ENCODE measurements at regions not wholly inside any gene's neighbourhood (a gene's known extent, or its start where the extent isn't known, plus 50 kb on each side); places are given as distances from the start of the nearest gene placed in this dataset.

- no peak overlapping the region for H3K9ac ChIP-seq (ENCODE audit: low read length)
- H3K36me3 ChIP-seq (ENCODE audit: control insufficient read depth, insufficient read depth, low read length): no peaks in the 10 kb centered on the region
- H2BK120ac ChIP-seq (ENCODE audit: low read depth, low read length): no peak overlapping the region
- no peak for DNase-seq
- H3K27ac ChIP-seq (ENCODE audit: low read depth, low read length): no peak overlapping the region
- no peak overlapping the region for H3K56ac ChIP-seq (ENCODE audit: low read length)
- no peak overlapping the region for H4K5ac ChIP-seq (ENCODE audit: low read length)
- H3K18ac ChIP-seq (ENCODE audit: low read length): no peak overlapping the region
- H4K8ac ChIP-seq (ENCODE audit: low read depth, low read length): no peak overlapping the region
- no peak overlapping the region for H3K4me2 ChIP-seq (ENCODE audit: low read length)
- H3K27me3 ChIP-seq (ENCODE audit: insufficient read depth, low read length, poor library complexity): no peaks in the 10 kb centered on the region
- no peak overlapping the region for H2BK5ac ChIP-seq (ENCODE audit: low read length)
- H2AK5ac ChIP-seq (ENCODE audit: low read length): no peak overlapping the region
- no peak overlapping the region for H3K4ac ChIP-seq (ENCODE audit: low read depth, low read length)
- H2BK15ac ChIP-seq (replicated peaks; ENCODE audit: low read depth): peak overlapping the region; percentile 60
- H3K23ac ChIP-seq (ENCODE audit: low read length): no peak overlapping the region
- H3K4me1 ChIP-seq (ENCODE audit: control insufficient read depth, low read depth, low read length): no peaks in the 10 kb centered on the region
- H3K4me3 ChIP-seq (ENCODE audit: low read length): no peak overlapping the region
- no peaks in the 10 kb centered on the region for H3K79me1 ChIP-seq (ENCODE audit: low read length)
- WGBS (ENCODE audit: extremely low coverage, insufficient coverage, low lambda C conversion rate): no CpG with 5 or more reads among the region's 1 CpG
- no peaks in the 10 kb centered on the region for H3K79me2 ChIP-seq (ENCODE audit: control insufficient read depth, insufficient read depth, low read length)
These were observed 67.1 kb upstream of the AKAP13 start for GRCh38 chr15:85313339-85313738.

- Histone ChIP-seq H2BK15ac (replicated peaks; ENCODE audit: low read depth) (no peak overlapping the region), H2AK5ac (ENCODE audit: low read length) (no peak overlapping the region), H3K4me1 (ENCODE audit: control insufficient read depth, low read depth, low read length) (no peaks in the 10 kb centered on the region), H3K23ac (ENCODE audit: low read length) (no peak overlapping the region), H3K56ac (ENCODE audit: low read length) (no peak overlapping the region), H3K27ac (ENCODE audit: low read depth, low read length) (no peak overlapping the region), H4K8ac (ENCODE audit: low read depth, low read length) (no peak overlapping the region), H3K79me1 (ENCODE audit: low read length) (no peaks in the 10 kb centered on the region), H4K5ac (ENCODE audit: low read length) (no peak overlapping the region), H3K27me3 (ENCODE audit: insufficient read depth, low read length, poor library complexity) (no peaks in the 10 kb centered on the region), H3K4me2 (ENCODE audit: low read length) (no peak overlapping the region), H2BK120ac (ENCODE audit: low read depth, low read length) (no peak overlapping the region), H3K79me2 (ENCODE audit: control insufficient read depth, insufficient read depth, low read length) (no peaks in the 10 kb centered on the region), H2BK5ac (ENCODE audit: low read length) (no peak overlapping the region), H3K4me3 (ENCODE audit: low read length) (no peak overlapping the region), H3K4ac (ENCODE audit: low read depth, low read length) (no peak overlapping the region), H3K18ac (ENCODE audit: low read length) (no peak overlapping the region), H3K9ac (ENCODE audit: low read length) (no peak overlapping the region), H3K36me3 (ENCODE audit: control insufficient read depth, insufficient read depth, low read length) (no peaks in the 10 kb centered on the region)
- no CpG with 5 or more reads among the region's 3 CpGs for WGBS (ENCODE audit: extremely low coverage, insufficient coverage, low lambda C conversion rate)
- peak; percentile 73 for DNase-seq
These were observed 66.3 kb upstream of the AKAP13 start for GRCh38 chr15:85314146-85314545.

- H3K23ac ChIP-seq (ENCODE audit: low read length): no peak overlapping the region
- H3K27ac ChIP-seq (ENCODE audit: low read depth, low read length): no peak overlapping the region
- H3K4me1 ChIP-seq (ENCODE audit: control insufficient read depth, low read depth, low read length): no peaks in the 10 kb centered on the region
- no peak overlapping the region for H3K4ac ChIP-seq (ENCODE audit: low read depth, low read length)
- WGBS (ENCODE audit: extremely low coverage, insufficient coverage, low lambda C conversion rate): no CpG with 5 or more reads among the region's 4 CpGs
- no peak overlapping the region for H3K4me3 ChIP-seq (ENCODE audit: low read length)
- no peak overlapping the region for H3K18ac ChIP-seq (ENCODE audit: low read length)
- H3K36me3 ChIP-seq (ENCODE audit: control insufficient read depth, insufficient read depth, low read length): no peaks in the 10 kb centered on the region
- H2BK15ac ChIP-seq (replicated peaks; ENCODE audit: low read depth): no peak overlapping the region
- H3K4me2 ChIP-seq (ENCODE audit: low read length): no peak overlapping the region
- H3K79me1 ChIP-seq (ENCODE audit: low read length): no peaks in the 10 kb centered on the region
- no peak overlapping the region for H4K8ac ChIP-seq (ENCODE audit: low read depth, low read length)
- H2AK5ac ChIP-seq (ENCODE audit: low read length): no peak overlapping the region
- no peaks in the 10 kb centered on the region for H3K27me3 ChIP-seq (ENCODE audit: insufficient read depth, low read length, poor library complexity)
- no peak overlapping the region for H2BK120ac ChIP-seq (ENCODE audit: low read depth, low read length)
- no peak overlapping the region for H2BK5ac ChIP-seq (ENCODE audit: low read length)
- no peak overlapping the region for H4K5ac ChIP-seq (ENCODE audit: low read length)
- H3K9ac ChIP-seq (ENCODE audit: low read length): no peak overlapping the region
- no peak overlapping the region for H3K56ac ChIP-seq (ENCODE audit: low read length)
- H3K79me2 ChIP-seq (ENCODE audit: control insufficient read depth, insufficient read depth, low read length): no peaks in the 10 kb centered on the region
- DNase-seq: no peak
These were observed 65.8 kb upstream of the AKAP13 start for GRCh38 chr15:85314633-85315032.

GRCh38 chr15:85316244-85316934 lies 64.0 kb upstream of the AKAP13 start:
- Histone ChIP-seq H3K56ac (ENCODE audit: low read length) (no peak overlapping the region), H3K79me1 (ENCODE audit: low read length) (no peaks in the 10 kb centered on the region), H2BK120ac (ENCODE audit: low read depth, low read length) (no peak overlapping the region), H3K4me3 (ENCODE audit: low read length) (no peak overlapping the region), H2BK5ac (ENCODE audit: low read length) (no peak overlapping the region), H3K79me2 (ENCODE audit: control insufficient read depth, insufficient read depth, low read length) (no peaks in the 10 kb centered on the region), H3K23ac (ENCODE audit: low read length) (no peak overlapping the region), H3K36me3 (ENCODE audit: control insufficient read depth, insufficient read depth, low read length) (no peaks in the 10 kb centered on the region), H3K9ac (ENCODE audit: low read length) (no peak overlapping the region), H3K4ac (ENCODE audit: low read depth, low read length) (no peak overlapping the region), H4K8ac (ENCODE audit: low read depth, low read length) (no peak overlapping the region), H3K4me2 (ENCODE audit: low read length) (no peak overlapping the region), H3K27ac (ENCODE audit: low read depth, low read length) (no peak overlapping the region), H3K4me1 (ENCODE audit: control insufficient read depth, low read depth, low read length) (no peaks in the 10 kb centered on the region), H4K5ac (ENCODE audit: low read length) (no peak overlapping the region), H3K27me3 (ENCODE audit: insufficient read depth, low read length, poor library complexity) (no peaks in the 10 kb centered on the region), H2AK5ac (ENCODE audit: low read length) (no peak overlapping the region), H2BK15ac (replicated peaks; ENCODE audit: low read depth) (no peak overlapping the region), H3K18ac (ENCODE audit: low read length) (no peak overlapping the region)
- no CpG with 5 or more reads among the region's 8 CpGs for WGBS (ENCODE audit: extremely low coverage, insufficient coverage, low lambda C conversion rate)
- no peak for DNase-seq

- H3K4me2 ChIP-seq (ENCODE audit: low read length): no peak overlapping the region
- no peaks in the 10 kb centered on the region for H3K79me1 ChIP-seq (ENCODE audit: low read length)
- no peaks in the 10 kb centered on the region for H3K79me2 ChIP-seq (ENCODE audit: control insufficient read depth, insufficient read depth, low read length)
- no peak overlapping the region for H3K9ac ChIP-seq (ENCODE audit: low read length)
- H3K36me3 ChIP-seq (ENCODE audit: control insufficient read depth, insufficient read depth, low read length): no peaks in the 10 kb centered on the region
- H3K56ac ChIP-seq (ENCODE audit: low read length): no peak overlapping the region
- no peak overlapping the region for H2BK15ac ChIP-seq (replicated peaks; ENCODE audit: low read depth)
- H3K27me3 ChIP-seq (ENCODE audit: insufficient read depth, low read length, poor library complexity): no peaks in the 10 kb centered on the region
- no peak overlapping the region for H3K27ac ChIP-seq (ENCODE audit: low read depth, low read length)
- no peak overlapping the region for H2BK5ac ChIP-seq (ENCODE audit: low read length)
- H4K5ac ChIP-seq (ENCODE audit: low read length): no peak overlapping the region
- no peak overlapping the region for H3K18ac ChIP-seq (ENCODE audit: low read length)
- no peak overlapping the region for H4K8ac ChIP-seq (ENCODE audit: low read depth, low read length)
- H3K4me1 ChIP-seq (ENCODE audit: control insufficient read depth, low read depth, low read length): no peaks in the 10 kb centered on the region
- no peak overlapping the region for H3K23ac ChIP-seq (ENCODE audit: low read length)
- DNase-seq: no peak
- H2AK5ac ChIP-seq (ENCODE audit: low read length): no peak overlapping the region
- WGBS (ENCODE audit: extremely low coverage, insufficient coverage, low lambda C conversion rate): no CpG with 5 or more reads among the region's 2 CpGs
- H2BK120ac ChIP-seq (ENCODE audit: low read depth, low read length): no peak overlapping the region
- H3K4ac ChIP-seq (ENCODE audit: low read depth, low read length): no peak overlapping the region
- H3K4me3 ChIP-seq (ENCODE audit: low read length): no peak overlapping the region
These were observed 62.2 kb upstream of the AKAP13 start for GRCh38 chr15:85318048-85318731.

- DNase-seq: no peak
- WGBS (ENCODE audit: extremely low coverage, insufficient coverage, low lambda C conversion rate): no CpG with 5 or more reads among the region's 2 CpGs
- H3K27ac ChIP-seq (ENCODE audit: low read depth, low read length): no peak overlapping the region
These were observed 61.7 kb upstream of the AKAP13 start for GRCh38 chr15:85318732-85319076.

More at GRCh38 chr15:85318732-85319076, 61.7 kb upstream of the AKAP13 start:
- no peak overlapping the region for H3K4me2 ChIP-seq (ENCODE audit: low read length)
- H4K5ac ChIP-seq (ENCODE audit: low read length): no peak overlapping the region
- H3K56ac ChIP-seq (ENCODE audit: low read length): no peak overlapping the region
- no peaks in the 10 kb centered on the region for H3K27me3 ChIP-seq (ENCODE audit: insufficient read depth, low read length, poor library complexity)
- H3K4me3 ChIP-seq (ENCODE audit: low read length): no peak overlapping the region
- no peak overlapping the region for H4K8ac ChIP-seq (ENCODE audit: low read depth, low read length)
- no peak overlapping the region for H2BK5ac ChIP-seq (ENCODE audit: low read length)
- no peaks in the 10 kb centered on the region for H3K4me1 ChIP-seq (ENCODE audit: control insufficient read depth, low read depth, low read length)
- no peaks in the 10 kb centered on the region for H3K79me2 ChIP-seq (ENCODE audit: control insufficient read depth, insufficient read depth, low read length)
- no peak overlapping the region for H3K23ac ChIP-seq (ENCODE audit: low read length)
- H2AK5ac ChIP-seq (ENCODE audit: low read length): no peak overlapping the region
- H2BK15ac ChIP-seq (replicated peaks; ENCODE audit: low read depth): no peak overlapping the region
- H3K18ac ChIP-seq (ENCODE audit: low read length): no peak overlapping the region
- H3K9ac ChIP-seq (ENCODE audit: low read length): no peak overlapping the region
- no peak overlapping the region for H3K4ac ChIP-seq (ENCODE audit: low read depth, low read length)
- no peaks in the 10 kb centered on the region for H3K36me3 ChIP-seq (ENCODE audit: control insufficient read depth, insufficient read depth, low read length)
- H2BK120ac ChIP-seq (ENCODE audit: low read depth, low read length): no peak overlapping the region
- no peaks in the 10 kb centered on the region for H3K79me1 ChIP-seq (ENCODE audit: low read length)

Measured in mesendoderm (in vitro differentiated cells).